HCT116 (cell line): ENCODE measurements at regions not wholly inside any gene's neighbourhood (a gene's known extent, or its start where the extent isn't known, plus 50 kb on each side); places are given as distances from the start of the nearest gene placed in this dataset.

Experiments used
- ATAC-seq: fragments of 200-7000 bp; cut with Tn5 transposase; 2 replicates; pipeline ENCODE4 v1.9.1; 2020; ENCODE audit warnings: mild to moderate bottlenecking, moderate library complexity
- BruUV-seq: library from RNA; stranded (reverse); fragments of 400-500 nt; replicated peaks from 2 replicates; lab custom pipeline; 2021; lab: Mats Ljungman, UMichigan
- CTCF ChIA-PET: fragments of 300-600 bp; sonication (Branson Sonifier 250); formaldehyde crosslinking; loops from one replicate; lab custom pipeline; 2021; ENCODE audit warnings: antibody characterized with exemption; lab: Charles Lee
- POLR2A ChIA-PET: fragments of 300-600, 350-600 bp; sonication (Branson Sonifier 250); formaldehyde crosslinking; loops from one replicate; lab custom pipeline; 2021; ENCODE audit warnings: antibody characterized with exemption; lab: Charles Lee
- RAD21 ChIA-PET, 2 experiments: fragments of 300-600 bp; sonication (Branson Sonifier 250); formaldehyde crosslinking; loops; one replicate each; lab custom pipeline; 2023; ENCODE audit warnings: low total read pairs in 2 of 2; ENCODE audit not compliant: uncharacterized antibody in 2 of 2, unreplicated experiment in 2 of 2, low non-redundant PET in 1 of 2; lab: Charles Lee
- DNase-seq: peaks from one replicate; pipeline ENCODE4 v3.0.0-alpha.2; 2010; ENCODE audit warnings: low read depth, low spot score
- H2AFZ ChIP-seq: fragments of 200-600 bp; shearing (Covaris generic), sonication (generic); 2 replicates; pipeline ENCODE4 v1.6.1; 2017; ENCODE audit warnings: low read depth, mixed run types, mixed read lengths, antibody characterized with exemption, low read length; ENCODE audit not compliant: poor library complexity, severe bottlenecking
- H3K27ac ChIP-seq: 2 replicates; pipeline ENCODE4 v1.5.1; 2012; ENCODE audit warnings: low read depth, low read length
- H3K27me3 ChIP-seq: fragments of 200-600 bp; sonication (generic); 2 replicates; pipeline ENCODE4 v1.6.1; 2016; ENCODE audit warnings: mixed run types, low read length, mixed read lengths; ENCODE audit not compliant: insufficient read depth
- H3K36me3 ChIP-seq, 2 experiments: fragments of 200-500 bp in 1 of 2; fragments of 200-600 bp in 1 of 2; sonication (Bioruptor generic) in 1 of 2; sonication (generic) in 1 of 2; 2 replicates each; pipeline versions ENCODE4 v1.5.1 to v1.6.1; 2014 to 2016; ENCODE audit warnings: low read length in 2 of 2, inconsistent platforms in 1 of 2, mixed read lengths in 1 of 2, mixed run types in 1 of 2; ENCODE audit not compliant: insufficient read depth in 2 of 2, control insufficient read depth in 1 of 2
- H3K4me1 ChIP-seq, 2 experiments: fragments of 200-600 bp in 1 of 2; sonication (generic) in 1 of 2; 2 replicates each; pipeline versions ENCODE4 v1.5.1 to v1.6.1; 2012 to 2017; ENCODE audit warnings: low read length in 2 of 2, inconsistent platforms in 1 of 2, mild to moderate bottlenecking in 1 of 2, mixed read lengths in 1 of 2, mixed run types in 1 of 2, moderate library complexity in 1 of 2; ENCODE audit not compliant: insufficient read depth in 2 of 2, control insufficient read depth in 1 of 2
- H3K4me2 ChIP-seq: fragments of 200-600 bp; sonication (generic); 2 replicates; pipeline ENCODE4 v1.6.1; 2017; ENCODE audit warnings: mixed run types, low read length, mixed read lengths
- H3K4me3 ChIP-seq, 2 experiments: fragments of 200-600 bp in 1 of 2; sonication (generic) in 1 of 2; replicated peaks in 1 of 2; 2 replicates each; pipeline ENCODE4 v1.5.1; 2011 to 2016; ENCODE audit warnings: low read length in 2 of 2, control low read depth in 1 of 2, low read depth in 1 of 2, mild to moderate bottlenecking in 1 of 2, mixed read lengths in 1 of 2, mixed run types in 1 of 2
- H3K79me2 ChIP-seq: fragments of 200-600 bp; sonication (generic); 2 replicates; pipeline ENCODE4 v1.6.1; 2017; ENCODE audit warnings: mild to moderate bottlenecking, mixed run types, low read length, moderate library complexity, mixed read lengths; ENCODE audit not compliant: insufficient read depth
- H3K9ac ChIP-seq: fragments of 200-600 bp; sonication (generic); 2 replicates; pipeline ENCODE4 v1.6.1; 2016; ENCODE audit warnings: low read length, mixed read lengths
- H3K9me2 ChIP-seq: fragments of 200-600 bp; sonication (generic), shearing (Covaris generic); 2 replicates; pipeline ENCODE4 v1.6.1; 2017; ENCODE audit warnings: mixed run types, mild to moderate bottlenecking, moderate library complexity; ENCODE audit not compliant: insufficient read depth
- H3K9me3 ChIP-seq, 2 experiments: fragments of 200-500 bp in 1 of 2; fragments of 200-600 bp in 1 of 2; sonication (Bioruptor generic) in 1 of 2; sonication (generic) in 1 of 2; 2 replicates each; pipeline ENCODE4 v1.6.1; 2014 to 2017; ENCODE audit warnings: low read length in 2 of 2, mixed read lengths in 2 of 2, inconsistent platforms in 1 of 2, low read depth in 1 of 2, mild to moderate bottlenecking in 1 of 2, mixed run types in 1 of 2, moderate library complexity in 1 of 2; ENCODE audit not compliant: control insufficient read depth in 1 of 2, insufficient read depth in 1 of 2
- H4K20me1 ChIP-seq: fragments of 200-600 bp; sonication (generic), shearing (Covaris generic); 2 replicates; pipeline ENCODE4 v1.6.1; 2017; ENCODE audit warnings: mixed run types, mild to moderate bottlenecking, moderate library complexity; ENCODE audit not compliant: insufficient read depth
- ATF3 ChIP-seq: IDR thresholded peaks from 2 replicates; pipeline ENCODE4 v1.6.1; 2012
- CEBPB ChIP-seq: IDR thresholded peaks from 2 replicates; pipeline ENCODE4 v1.6.1; 2012; ENCODE audit warnings: low read depth
- CTCF ChIP-seq, 3 experiments: fragments of 200-600 bp in 1 of 3; sonication (generic) in 1 of 3; IDR thresholded peaks in 2 of 3; conservative IDR thresholded peaks in 1 of 3; 2 replicates each; pipeline ENCODE4 v1.5.1; 2012 to 2017; ENCODE audit warnings: low read depth in 2 of 3, low read length in 2 of 3, antibody characterized with exemption in 1 of 3, borderline replicate concordance in 1 of 3, control low read depth in 1 of 3, mild to moderate bottlenecking in 1 of 3, mixed read lengths in 1 of 3, mixed run types in 1 of 3, moderate library complexity in 1 of 3; ENCODE audit not compliant: insufficient read depth in 1 of 3
- ELF1 ChIP-seq: IDR thresholded peaks from 2 replicates; pipeline ENCODE4 v1.6.1; 2012; ENCODE audit warnings: low read depth, borderline replicate concordance
- EZH2 ChIP-seq: fragments of 200-600 bp; sonication (generic); IDR thresholded peaks from 2 replicates; pipeline ENCODE4 v1.6.1; 2017; ENCODE audit warnings: antibody characterized with exemption, mixed run types
- EZH2phosphoT487 ChIP-seq: fragments of 200-600 bp; IDR thresholded peaks from 2 replicates; pipeline ENCODE4 v1.6.1; 2018; ENCODE audit warnings: antibody characterized with exemption, borderline replicate concordance
- FOSL1 ChIP-seq: IDR thresholded peaks from 2 replicates; pipeline ENCODE4 v1.6.1; 2012; ENCODE audit warnings: low read depth
- JUND ChIP-seq: IDR thresholded peaks from 2 replicates; pipeline ENCODE4 v1.6.1; 2012
- RAD21 ChIP-seq: IDR thresholded peaks from 2 replicates; pipeline ENCODE4 v1.6.1; 2012; ENCODE audit warnings: low read depth, mild to moderate bottlenecking
- REST ChIP-seq: IDR thresholded peaks from 2 replicates; pipeline ENCODE4 v1.6.1; 2012; ENCODE audit warnings: low read depth
- SIN3A ChIP-seq: IDR thresholded peaks from 2 replicates; pipeline ENCODE4 v1.6.1; 2012; ENCODE audit warnings: low read depth
- SP1 ChIP-seq: IDR thresholded peaks from 2 replicates; pipeline ENCODE4 v1.6.1; 2012; ENCODE audit warnings: low read depth
- TCF7L2 ChIP-seq: IDR thresholded peaks from 2 replicates; pipeline ENCODE4 v1.7.0; 2011; ENCODE audit warnings: borderline replicate concordance, inconsistent platforms; ENCODE audit not compliant: insufficient read depth, insufficient read length; ENCODE audit errors: extremely low read depth
- YY1 ChIP-seq: IDR thresholded peaks from 2 replicates; pipeline ENCODE4 v1.6.1; 2011; ENCODE audit warnings: low read length, low read depth, moderate library complexity, mild to moderate bottlenecking; ENCODE audit not compliant: insufficient replicate concordance; ENCODE audit errors: extremely low read depth
- ZFX ChIP-seq: fragments of 450-650 bp; IDR thresholded peaks from 2 replicates; pipeline ENCODE4 v1.6.1; 2017
- intact Hi-C: fragments of 100-400 bp; cut with micrococcal nuclease; formaldehyde crosslinking; loops from 2 replicates; pipeline ENCODE4 v1.10.0; 2022

- RAD21 ChIA-PET, result no interaction called here
- H2AFZ ChIP-seq, result no peak overlapping the region
- no peak for TF ChIP-seq CEBPB
- no peak for TF ChIP-seq REST
- no peak for TF ChIP-seq EZH2
- TF ChIP-seq ELF1, result no peak
- no peak for TF ChIP-seq SIN3A
- ATAC-seq, result no peak
- H3K9ac ChIP-seq, result no peak overlapping the region
- H3K27ac ChIP-seq, result no peak overlapping the region
- H3K79me2 ChIP-seq, result no peaks in the 10 kb centered on the region
- no peak for DNase-seq
- H4K20me1 ChIP-seq, result no peaks in the 10 kb centered on the region
- POLR2A ChIA-PET, result no interaction called here
- CTCF ChIA-PET, result interaction anchor here (1.1 kb wide), 1 partner anchor 149 kb away, joined by 4 read pairs; no protein-coding TSS in a partner anchor
- 0 out of 4 replicates have a peak, but pooled peaks cover 0 to 6% of the 10 kb centered on the region in 2 experiments for H3K9me3 ChIP-seq
- H3K4me2 ChIP-seq, result no peak overlapping the region
- intact Hi-C loops, result no loop called here
- H3K4me1 ChIP-seq, result no peaks in the 10 kb centered on the region
- no peaks in the 10 kb centered on the region for H3K9me2 ChIP-seq
- no TSS peak for BruUV-seq
- no peaks in the 10 kb centered on the region for H3K36me3 ChIP-seq
- H3K27me3 ChIP-seq, result no peaks in the 10 kb centered on the region
- H3K4me3 ChIP-seq, result no peak overlapping the region
Measured at GRCh38 chr2:189291460-189291859, 111.9 kb upstream of the COL5A2 start.

GRCh38 chr2:189293164-189293563, 113.6 kb upstream of the COL5A2 start:
- no TSS peak for BruUV-seq

More at GRCh38 chr2:189293164-189293563, 113.6 kb upstream of the COL5A2 start:
- Histone ChIP-seq H3K4me3 (no peak overlapping the region), H3K4me1 (no peaks in the 10 kb centered on the region), H3K27me3 (no peaks in the 10 kb centered on the region), H3K27ac (no peak overlapping the region), H3K36me3 (no peaks in the 10 kb centered on the region), H3K4me2 (no peak overlapping the region), H3K9me2 (no peaks in the 10 kb centered on the region; the same call in 1 of the 2 replicates), H3K9ac (no peak overlapping the region), H3K79me2 (no peaks in the 10 kb centered on the region), H3K9me3 (0 out of 4 replicates have a peak, but pooled peaks cover 0 to 6% of the 10 kb centered on the region in 2 experiments), H4K20me1 (no peaks in the 10 kb centered on the region), H2AFZ (no peak overlapping the region)
- DNase-seq (no peak), ATAC-seq (no peak)
- ChIA-PET POLR2A (no interaction called here), CTCF (no interaction called here), RAD21 (no interaction called here)
- intact Hi-C loops, result no loop called here
- no peak for TF ChIP-seq FOSL1
- no peak for TF ChIP-seq CTCF (IDR thresholded peaks at IDR 0.05 in 2 of 3, conservative IDR thresholded peaks at IDR 0.05 in 1 of 3; ENCODE audit: borderline replicate concordance in 1 of 3, insufficient read depth in 1 of 3, low read depth in 2 of 3, low read length in 2 of 3)
- no peak for TF ChIP-seq SP1
- TF ChIP-seq ZFX, result no peak
- TF ChIP-seq JUND, result no peak
- TF ChIP-seq TCF7L2, result no peak
- no peak for TF ChIP-seq RAD21
- no peak for TF ChIP-seq SIN3A
- TF ChIP-seq ATF3, result no peak
- TF ChIP-seq YY1, result no peak
- no peak for TF ChIP-seq CEBPB
- no peak for TF ChIP-seq EZH2phosphoT487
